ENCODE measurements at regions not wholly inside any gene's neighbourhood (a gene's known extent, or its start where the extent isn't known, plus 50 kb on each side); places are given as distances from the start of the nearest gene placed in this dataset.

DNA sequence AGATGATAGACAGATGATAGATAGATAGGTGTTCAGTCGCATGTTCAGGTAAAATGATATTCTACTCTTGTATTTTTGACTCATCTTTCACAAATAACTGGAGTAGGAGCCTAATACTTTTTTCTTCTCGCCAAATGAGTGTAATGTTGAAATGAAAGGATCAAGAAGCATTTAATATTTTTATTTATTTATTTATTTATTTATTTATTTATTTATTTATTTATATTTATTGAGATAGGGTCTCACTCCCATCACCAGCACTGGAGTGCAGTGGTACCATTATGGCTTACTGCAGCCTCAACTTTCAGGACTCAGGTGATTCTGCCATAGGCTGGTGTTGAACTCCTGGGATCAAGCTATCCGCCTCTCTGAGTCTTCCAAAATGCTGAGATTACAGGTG is 298.8 kb downstream of the KCNC2 start:
- no peak overlapping the region for H3K27ac ChIP-seq
- no peak for DNase-seq (ENCODE audit: low spot score)
- H3K4me3 ChIP-seq = no peak overlapping the region
- TF ChIP-seq, protein P1, sequence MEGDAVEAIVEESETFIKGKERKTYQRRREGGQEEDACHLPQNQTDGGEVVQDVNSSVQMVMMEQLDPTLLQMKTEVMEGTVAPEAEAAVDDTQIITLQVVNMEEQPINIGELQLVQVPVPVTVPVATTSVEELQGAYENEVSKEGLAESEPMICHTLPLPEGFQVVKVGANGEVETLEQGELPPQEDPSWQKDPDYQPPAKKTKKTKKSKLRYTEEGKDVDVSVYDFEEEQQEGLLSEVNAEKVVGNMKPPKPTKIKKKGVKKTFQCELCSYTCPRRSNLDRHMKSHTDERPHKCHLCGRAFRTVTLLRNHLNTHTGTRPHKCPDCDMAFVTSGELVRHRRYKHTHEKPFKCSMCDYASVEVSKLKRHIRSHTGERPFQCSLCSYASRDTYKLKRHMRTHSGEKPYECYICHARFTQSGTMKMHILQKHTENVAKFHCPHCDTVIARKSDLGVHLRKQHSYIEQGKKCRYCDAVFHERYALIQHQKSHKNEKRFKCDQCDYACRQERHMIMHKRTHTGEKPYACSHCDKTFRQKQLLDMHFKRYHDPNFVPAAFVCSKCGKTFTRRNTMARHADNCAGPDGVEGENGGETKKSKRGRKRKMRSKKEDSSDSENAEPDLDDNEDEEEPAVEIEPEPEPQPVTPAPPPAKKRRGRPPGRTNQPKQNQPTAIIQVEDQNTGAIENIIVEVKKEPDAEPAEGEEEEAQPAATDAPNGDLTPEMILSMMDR (IDR thresholded peaks at IDR 0.05) = no peak

DNA sequence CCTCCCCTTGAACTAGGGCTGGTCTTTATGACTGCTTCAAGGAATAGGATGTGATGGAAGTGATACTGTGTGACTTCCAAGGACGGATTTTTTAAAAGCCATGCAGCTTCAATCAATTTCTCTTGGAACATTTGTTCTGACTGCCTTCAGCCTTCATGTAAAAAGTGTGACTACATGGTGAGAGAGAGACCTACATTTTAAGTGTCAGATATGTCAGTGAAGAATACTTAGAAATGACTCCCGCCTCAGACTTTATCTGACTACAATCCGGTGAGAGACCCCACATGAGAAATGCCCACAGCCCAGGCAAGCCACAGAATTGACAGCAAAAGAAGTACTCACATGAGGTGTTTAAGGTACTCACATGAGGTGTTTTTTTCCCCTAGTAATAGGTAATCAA is 295.3 kb downstream of the KCNC2 start:
- TF ChIP-seq, protein P1 (IDR thresholded peaks at IDR 0.05) = no peak
- DNase-seq (ENCODE audit: low spot score) = no peak
- Histone ChIP-seq H3K27ac (no peak overlapping the region), H3K4me3 (no peak overlapping the region)

DNA sequence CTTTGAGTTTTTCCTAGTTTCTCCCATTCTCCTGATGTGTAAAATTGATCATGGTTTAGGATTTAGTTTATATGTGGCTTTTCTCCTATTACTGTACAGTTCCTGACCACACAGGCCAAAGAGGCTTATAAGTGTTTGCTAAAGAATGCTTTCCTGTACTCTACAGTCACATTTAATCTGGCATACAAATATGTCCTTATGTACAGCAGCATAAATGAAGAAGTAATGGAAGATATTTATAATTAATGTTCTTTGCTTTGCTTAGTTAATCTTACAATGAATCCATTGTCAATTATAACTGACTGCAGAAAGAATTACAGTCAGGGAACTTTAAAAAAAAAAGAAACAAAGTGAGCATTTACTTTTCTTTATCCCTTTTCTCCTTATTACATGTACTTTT is 293.9 kb downstream of the KCNC2 start:
- Histone ChIP-seq H3K27ac (no peak overlapping the region), H3K4me3 (no peak overlapping the region)
- no peak for DNase-seq (ENCODE audit: low spot score)
- TF ChIP-seq, protein P1 (IDR thresholded peaks at IDR 0.05) = no peak

- Histone ChIP-seq H3K27ac (no peak overlapping the region), H3K4me3 (no peak overlapping the region)
- no peak for DNase-seq (ENCODE audit: low spot score)
- TF ChIP-seq, protein P1 (IDR thresholded peaks at IDR 0.05) = no peak
These were observed 291.9 kb downstream of the KCNC2 start for GRCh38 chr12:74917743-74918142.

DNA sequence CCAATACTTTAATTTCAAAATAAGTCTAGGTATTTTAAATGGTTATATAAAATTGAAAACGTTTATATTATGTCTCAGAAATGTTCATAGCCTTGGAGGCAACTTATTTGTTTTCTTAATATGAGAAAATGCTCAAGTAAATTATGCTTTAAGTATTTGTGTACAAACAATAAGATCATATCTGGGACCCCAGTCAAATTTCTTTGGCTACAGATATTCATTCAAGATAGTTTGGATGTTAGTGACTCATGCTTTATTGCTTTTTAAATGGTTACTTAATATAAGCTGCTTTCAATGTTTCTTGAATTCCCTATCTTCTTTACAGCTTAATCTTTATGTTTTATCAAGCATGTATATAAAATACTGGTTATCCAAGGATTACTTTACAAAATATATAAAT is 291.3 kb downstream of the KCNC2 start:
- no peak for DNase-seq (ENCODE audit: low spot score)
- no peak overlapping the region for H3K4me3 ChIP-seq
- no peak overlapping the region for H3K27ac ChIP-seq
- TF ChIP-seq, protein P1 (IDR thresholded peaks at IDR 0.05) = no peak

DNA sequence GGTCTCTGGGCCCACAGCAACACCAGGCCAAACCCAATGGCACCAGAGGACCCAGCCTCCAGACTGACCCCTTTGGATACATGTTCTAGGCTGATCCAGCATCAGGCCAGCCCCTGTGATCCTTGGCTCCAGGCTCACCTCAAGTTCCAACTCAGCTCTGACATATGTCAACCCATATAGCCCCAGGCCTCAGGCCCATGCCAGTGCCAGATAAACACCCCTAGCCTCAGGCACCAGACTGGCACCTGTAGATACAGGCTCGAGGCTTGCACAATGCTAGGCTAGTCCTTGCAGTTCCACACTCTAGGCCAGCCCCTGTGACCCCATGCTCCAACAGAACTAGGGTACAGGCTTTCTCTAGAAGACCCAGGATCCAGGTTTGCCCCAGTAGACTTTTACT is 287.5 kb downstream of the KCNC2 start:
- TF ChIP-seq, protein P1 (IDR thresholded peaks at IDR 0.05) = no peak

GRCh38 chr12:74922642-74923041 is 287.0 kb downstream of the KCNC2 start:
- DNase-seq (ENCODE audit: low spot score) = no peak
- TF ChIP-seq, protein P1 (IDR thresholded peaks at IDR 0.05) = no peak
- Histone ChIP-seq H3K27ac (no peak overlapping the region), H3K4me3 (no peak overlapping the region)

More for the DNA sequence above, 287.5 kb downstream of the KCNC2 start:
- no peak for DNase-seq (ENCODE audit: low spot score)
- Histone ChIP-seq H3K4me3 (no peak overlapping the region), H3K27ac (no peak overlapping the region)

Measured in coronary artery (tissue), 2 donors.